ENCODE measurements at regions not wholly inside any gene's neighbourhood (a gene's known extent, or its start where the extent isn't known, plus 50 kb on each side); places are given as distances from the start of the nearest gene placed in this dataset.
A peak's percentile ranks its signal among the peaks of the same experiment; 100 is the strongest.

GRCh38 chr5:175133185-175133584 is 310.8 kb downstream of the DRD1 start:
- no peak overlapping the region for H3K4me2 ChIP-seq
- H3K9ac ChIP-seq, result no peak overlapping the region
- H2AFZ ChIP-seq (ENCODE audit: low read depth), result no peak overlapping the region
- DNase-seq, result no peak
- no peaks in the 10 kb centered on the region for H3K79me2 ChIP-seq (ENCODE audit: insufficient read depth)
- H3K27ac ChIP-seq (ENCODE audit: low read depth in 2 of 2, low read length in 1 of 2), result no peak overlapping the region
- POLR2A ChIA-PET, result no interaction called here
- H3K4me1 ChIP-seq (ENCODE audit: control insufficient read depth in 1 of 2, insufficient read depth in 2 of 2, low read depth in 1 of 2, low read length in 1 of 2), result no peaks in the 10 kb centered on the region
- WGBS (ENCODE audit: low lambda C conversion rate), result 13% methylated on average over 5 of the region's 5 CpGs
- H4K20me1 ChIP-seq (ENCODE audit: insufficient read depth), result no peaks in the 10 kb centered on the region
- H3F3A ChIP-seq (replicated peaks; ENCODE audit: insufficient read depth), result no peaks in the 10 kb centered on the region
- no peaks in the 10 kb centered on the region for H3K9me3 ChIP-seq
- TF ChIP-seq YY1 (IDR thresholded peaks at IDR 0.05; ENCODE audit: low read depth) (no peak), SMC3 (IDR thresholded peaks at IDR 0.05; ENCODE audit: low read depth, low read length) (0 out of 2 replicates have a peak, but pooled peaks have one; percentile 12)
- no peaks in the 10 kb centered on the region for H3K36me3 ChIP-seq (replicated peaks in 1 of 2; ENCODE audit: control insufficient read depth in 1 of 2, insufficient read depth in 2 of 2, low read length in 1 of 2)
- H3K27me3 ChIP-seq (ENCODE audit: insufficient read depth), result no peaks in the 10 kb centered on the region
- no peak overlapping the region for H3K4me3 ChIP-seq (ENCODE audit: low read depth in 2 of 2, low read length in 1 of 2)
- CTCF ChIA-PET, result interaction anchor here (0.6 kb wide), 1 partner anchor 223 kb away, joined by 3 read pairs; no protein-coding TSS in a partner anchor
- no peaks in the 10 kb centered on the region; the same call in 1 of the 2 replicates for H3K9me2 ChIP-seq

GRCh38 chr5:175131432-175131831 is 312.6 kb downstream of the DRD1 start:
- H2AFZ ChIP-seq (ENCODE audit: low read depth), result no peak overlapping the region
- H3K27ac ChIP-seq (ENCODE audit: low read depth in 2 of 2, low read length in 1 of 2), result no peak overlapping the region
- CTCF ChIA-PET, result no interaction called here
- H3K4me3 ChIP-seq (ENCODE audit: low read depth in 2 of 2, low read length in 1 of 2), result no peak overlapping the region
- no peaks in the 10 kb centered on the region for H3F3A ChIP-seq (replicated peaks; ENCODE audit: insufficient read depth)
- no peaks in the 10 kb centered on the region for H3K36me3 ChIP-seq (replicated peaks in 1 of 2; ENCODE audit: control insufficient read depth in 1 of 2, insufficient read depth in 2 of 2, low read length in 1 of 2)
- no peaks in the 10 kb centered on the region for H3K9me3 ChIP-seq
- POLR2A ChIA-PET, result no interaction called here
- H4K20me1 ChIP-seq (ENCODE audit: insufficient read depth), result no peaks in the 10 kb centered on the region
- H3K4me2 ChIP-seq, result no peak overlapping the region
- no peaks in the 10 kb centered on the region for H3K27me3 ChIP-seq (ENCODE audit: insufficient read depth)
- DNase-seq, result no peak
- WGBS (ENCODE audit: low lambda C conversion rate), result 13% methylated on average over 8 of the region's 8 CpGs
- no peak overlapping the region for H3K9ac ChIP-seq
- TF ChIP-seq SMC3 (IDR thresholded peaks at IDR 0.05; ENCODE audit: low read depth, low read length) (no peak), REST (IDR thresholded peaks at IDR 0.05; ENCODE audit: low read depth, low read length) (no peak), RCOR1 (IDR thresholded peaks at IDR 0.05; ENCODE audit: low read length) (no peak), PBX3 (IDR thresholded peaks at IDR 0.05) (no peak), ZBTB33 (IDR thresholded peaks at IDR 0.05; ENCODE audit: borderline replicate concordance, low read depth) (no peak), IRF3 (IDR thresholded peaks at IDR 0.05; ENCODE audit: low read depth, low read length) (no peak), RFX5 (IDR thresholded peaks at IDR 0.05; ENCODE audit: low read length) (no peak), GATA2 (CRISPR knock-in tag; IDR thresholded peaks at IDR 0.05) (no peak), MEF2A (IDR thresholded peaks at IDR 0.05; ENCODE audit: borderline replicate concordance, low read depth) (no peak), TAF1 (IDR thresholded peaks at IDR 0.05; ENCODE audit: borderline replicate concordance, low read depth, low read length) (no peak), CHD2 (IDR thresholded peaks at IDR 0.05; ENCODE audit: low read length, partially characterized antibody) (no peak), YY1 (IDR thresholded peaks at IDR 0.05; ENCODE audit: low read depth) (no peak), TEAD4 (IDR thresholded peaks at IDR 0.05; ENCODE audit: borderline replicate concordance, insufficient read depth) (no peak), MAX (IDR thresholded peaks at IDR 0.05; ENCODE audit: low read depth) (no peak), RXRA (IDR thresholded peaks at IDR 0.05; ENCODE audit: borderline replicate concordance, low read depth) (no peak), TCF12 (IDR thresholded peaks at IDR 0.05) (no peak), EZH2phosphoT487 (IDR thresholded peaks at IDR 0.05; ENCODE audit: borderline replicate concordance, low read depth) (no peak)
- no peaks in the 10 kb centered on the region; the same call in 1 of the 2 replicates for H3K9me2 ChIP-seq
- no peaks in the 10 kb centered on the region for H3K79me2 ChIP-seq (ENCODE audit: insufficient read depth)
- no peaks in the 10 kb centered on the region for H3K4me1 ChIP-seq (ENCODE audit: control insufficient read depth in 1 of 2, insufficient read depth in 2 of 2, low read depth in 1 of 2, low read length in 1 of 2)

Measured in SK-N-SH (cell line).